Peyer's patch (tissue), 4 donors: ENCODE measurements at regions not wholly inside any gene's neighbourhood (a gene's known extent, or its start where the extent isn't known, plus 50 kb on each side); places are given as distances from the start of the nearest gene placed in this dataset.

Experiments used
- DNase-seq, 3 donors: peaks; one replicate each; pipeline ENCODE4 v3.0.0-alpha.2; 2017 to 2019
- H3K27ac ChIP-seq, 4 donors: fragments of 200-600 bp; sonication (generic); one replicate each; pipeline ENCODE4 v1.5.1; 2016 to 2019
- H3K27me3 ChIP-seq, 2 donors: fragments of 200-600 bp; sonication (generic); one replicate each; pipeline ENCODE4 v1.5.1; 2019
- H3K36me3 ChIP-seq, 3 donors: fragments of 200-600 bp; sonication (generic); one replicate each; pipeline ENCODE4 v1.5.1; 2016 to 2019
- H3K4me1 ChIP-seq, 4 donors: fragments of 200-600 bp; sonication (generic); one replicate each; pipeline ENCODE4 v1.5.1; 2016 to 2019
- H3K4me3 ChIP-seq, 4 donors: fragments of 200-600 bp; sonication (generic); 1 replicate in 3 of 4; 2 replicates in 1 of 4; pipeline ENCODE4 v1.5.1; 2016 to 2019; ENCODE audit warnings: mild to moderate bottlenecking in 1 of 4
- H3K9me3 ChIP-seq, 4 donors: fragments of 200-600 bp; sonication (generic); one replicate each; pipeline ENCODE4 v1.5.1; 2016 to 2019; ENCODE audit warnings: mild to moderate bottlenecking in 1 of 4
- POLR2A ChIP-seq, 2 donors: fragments of 450-650 bp; IDR thresholded peaks; one replicate each; pipeline ENCODE4 v1.5.1; 2017; ENCODE audit warnings: antibody characterized with exemption in 2 of 2, mild to moderate bottlenecking in 2 of 2, moderate library complexity in 2 of 2
- TF ChIP-seq, protein P1 (sequence below), 6 experiments: fragments of 450-650 bp in 4 of 6; fragments of 200-600 bp in 2 of 6; sonication (generic) in 1 of 6; IDR thresholded peaks; one replicate each; pipeline ENCODE4 v1.5.1; 2017 to 2019; ENCODE audit warnings: antibody characterized with exemption in 6 of 6, mild to moderate bottlenecking in 3 of 6, moderate library complexity in 1 of 6

DNA sequence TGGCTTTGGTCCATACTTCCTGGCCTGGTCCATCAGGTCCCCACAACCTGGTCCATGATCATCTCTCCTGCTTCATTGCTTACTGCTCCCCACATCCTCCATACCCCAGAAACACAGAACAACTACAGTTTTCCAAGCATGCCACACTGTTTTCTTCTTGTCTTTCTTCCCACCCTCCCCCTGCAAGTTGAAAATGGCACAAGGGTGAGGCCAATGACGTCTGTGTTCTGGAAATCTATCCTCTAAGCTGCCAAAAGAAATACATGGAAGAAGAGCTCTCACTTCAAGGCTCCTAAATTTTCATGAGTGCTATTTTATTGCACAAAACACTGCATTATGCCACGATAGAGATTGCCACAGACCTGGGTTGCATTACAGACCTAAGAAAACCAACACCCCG lies 404.4 kb downstream of the VPS13C start:
- Histone ChIP-seq H3K4me1 (no peaks in the 10 kb centered on the region), H3K27ac (no peak overlapping the region)
- TF ChIP-seq, protein P1, sequence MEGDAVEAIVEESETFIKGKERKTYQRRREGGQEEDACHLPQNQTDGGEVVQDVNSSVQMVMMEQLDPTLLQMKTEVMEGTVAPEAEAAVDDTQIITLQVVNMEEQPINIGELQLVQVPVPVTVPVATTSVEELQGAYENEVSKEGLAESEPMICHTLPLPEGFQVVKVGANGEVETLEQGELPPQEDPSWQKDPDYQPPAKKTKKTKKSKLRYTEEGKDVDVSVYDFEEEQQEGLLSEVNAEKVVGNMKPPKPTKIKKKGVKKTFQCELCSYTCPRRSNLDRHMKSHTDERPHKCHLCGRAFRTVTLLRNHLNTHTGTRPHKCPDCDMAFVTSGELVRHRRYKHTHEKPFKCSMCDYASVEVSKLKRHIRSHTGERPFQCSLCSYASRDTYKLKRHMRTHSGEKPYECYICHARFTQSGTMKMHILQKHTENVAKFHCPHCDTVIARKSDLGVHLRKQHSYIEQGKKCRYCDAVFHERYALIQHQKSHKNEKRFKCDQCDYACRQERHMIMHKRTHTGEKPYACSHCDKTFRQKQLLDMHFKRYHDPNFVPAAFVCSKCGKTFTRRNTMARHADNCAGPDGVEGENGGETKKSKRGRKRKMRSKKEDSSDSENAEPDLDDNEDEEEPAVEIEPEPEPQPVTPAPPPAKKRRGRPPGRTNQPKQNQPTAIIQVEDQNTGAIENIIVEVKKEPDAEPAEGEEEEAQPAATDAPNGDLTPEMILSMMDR (IDR thresholded peaks at IDR 0.05): no peak
- TF ChIP-seq POLR2A (IDR thresholded peaks at IDR 0.05): no peak

DNA sequence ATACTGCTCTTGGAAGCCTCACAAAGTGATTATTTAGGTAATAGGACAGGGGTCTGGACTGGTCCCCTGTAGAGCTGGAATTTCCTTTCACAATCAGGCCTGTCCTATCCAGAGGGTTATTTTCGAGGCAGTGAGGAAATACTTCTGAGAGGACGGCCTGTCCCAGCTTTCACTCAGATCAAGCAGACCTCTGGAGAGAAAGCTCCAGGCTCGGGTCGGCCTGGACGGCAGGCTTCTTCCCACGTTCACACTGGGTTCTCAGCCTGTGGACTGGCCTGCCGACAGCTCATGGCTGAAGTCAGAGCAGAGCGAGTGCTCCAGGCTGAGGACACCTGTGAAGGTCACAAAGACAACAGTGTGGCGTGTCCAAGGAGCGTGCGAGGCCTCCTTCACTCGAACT lies 405.3 kb downstream of the VPS13C start:
- no peak for DNase-seq
- Histone ChIP-seq H3K36me3 (no peaks in the 10 kb centered on the region), H3K27me3 (no peaks in the 10 kb centered on the region), H3K4me1 (no peaks in the 10 kb centered on the region), H3K9me3 (no peaks in the 10 kb centered on the region), H3K4me3 (no peak overlapping the region), H3K27ac (peak overlapping the region in 1 of 4 donors; percentile 48)
- TF ChIP-seq, protein P1 (IDR thresholded peaks at IDR 0.05): no peak
- TF ChIP-seq POLR2A (IDR thresholded peaks at IDR 0.05): no peak

More for the DNA sequence above, 404.4 kb downstream of the VPS13C start:
- Histone ChIP-seq H3K27me3 (no peaks in the 10 kb centered on the region), H3K9me3 (no peaks in the 10 kb centered on the region), H3K4me3 (no peak overlapping the region), H3K36me3 (no peaks in the 10 kb centered on the region)
- DNase-seq: no peak

DNA sequence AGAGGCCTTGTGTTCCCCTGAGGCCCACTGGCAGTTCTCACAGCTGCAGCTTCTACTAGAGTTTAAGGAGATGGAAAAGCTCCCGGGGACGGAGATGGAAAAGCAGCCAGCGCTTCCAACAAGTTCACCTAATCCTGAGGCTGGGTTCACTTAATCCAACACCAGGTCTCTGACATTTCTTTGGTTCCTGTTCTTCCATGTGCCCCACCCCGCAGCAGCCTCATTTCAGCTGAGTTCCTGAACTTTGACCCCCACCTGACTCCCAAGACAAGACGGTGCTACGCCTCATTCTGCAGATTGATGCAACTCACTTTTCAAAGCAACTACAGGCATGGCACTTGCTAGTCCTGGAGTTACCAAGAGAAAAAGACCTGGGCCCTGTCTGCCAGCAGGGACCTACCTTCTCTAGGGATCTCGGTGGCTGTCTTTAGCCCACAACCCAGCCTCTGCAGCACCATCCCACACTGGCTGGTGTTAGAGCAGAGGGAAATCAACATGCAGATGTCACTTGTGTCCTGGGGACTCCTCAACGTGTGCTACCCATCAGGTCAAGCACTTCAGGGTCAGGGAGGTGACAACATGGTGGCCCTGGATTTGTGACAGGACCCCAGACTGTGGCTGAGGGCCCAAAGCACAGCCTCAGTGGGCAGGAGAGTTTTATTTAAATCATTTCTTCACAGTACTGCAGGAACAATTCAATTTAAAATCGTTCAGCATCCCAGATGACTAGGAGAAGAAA lies 406.1 kb downstream of the VPS13C start:
- Histone ChIP-seq H3K9me3 (no peaks in the 10 kb centered on the region), H3K4me3 (no peak overlapping the region), H3K4me1 (no peaks in the 10 kb centered on the region), H3K27ac (no peak overlapping the region), H3K36me3 (no peaks in the 10 kb centered on the region), H3K27me3 (no peaks in the 10 kb centered on the region)
- TF ChIP-seq, protein P1 (IDR thresholded peaks at IDR 0.05): no peak
- no peak for TF ChIP-seq POLR2A (IDR thresholded peaks at IDR 0.05)
- no peak for DNase-seq

DNA sequence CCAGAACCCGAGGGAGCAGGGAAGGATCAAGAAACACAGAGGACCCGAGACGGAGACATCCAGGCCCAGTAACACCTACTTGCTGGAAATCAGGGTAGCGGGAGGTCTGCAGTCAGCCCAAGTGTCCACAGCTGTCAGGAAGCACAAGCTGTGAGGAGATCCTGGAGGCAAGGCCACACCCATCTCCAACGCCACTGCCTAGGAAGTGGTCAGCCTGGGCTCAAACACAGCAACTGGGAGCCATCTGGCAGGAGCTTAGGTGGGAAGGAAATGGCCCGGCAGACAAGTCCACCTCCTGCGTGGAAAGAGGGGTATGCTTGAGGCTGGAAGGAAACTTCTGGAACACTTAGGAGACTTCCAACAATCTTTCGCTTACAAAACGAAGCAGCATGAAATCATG lies 407.1 kb downstream of the VPS13C start:
- H3K4me1 ChIP-seq: no peaks in the 10 kb centered on the region
- H3K27me3 ChIP-seq: no peaks in the 10 kb centered on the region
- H3K27ac ChIP-seq: peak overlapping the region in 1 of 4 donors; percentile 4
- no peaks in the 10 kb centered on the region for H3K9me3 ChIP-seq
- H3K4me3 ChIP-seq: no peak overlapping the region
- no peaks in the 10 kb centered on the region for H3K36me3 ChIP-seq
- DNase-seq: no peak
- TF ChIP-seq, protein P1 (IDR thresholded peaks at IDR 0.05): no peak
- no peak for TF ChIP-seq POLR2A (IDR thresholded peaks at IDR 0.05)

DNA sequence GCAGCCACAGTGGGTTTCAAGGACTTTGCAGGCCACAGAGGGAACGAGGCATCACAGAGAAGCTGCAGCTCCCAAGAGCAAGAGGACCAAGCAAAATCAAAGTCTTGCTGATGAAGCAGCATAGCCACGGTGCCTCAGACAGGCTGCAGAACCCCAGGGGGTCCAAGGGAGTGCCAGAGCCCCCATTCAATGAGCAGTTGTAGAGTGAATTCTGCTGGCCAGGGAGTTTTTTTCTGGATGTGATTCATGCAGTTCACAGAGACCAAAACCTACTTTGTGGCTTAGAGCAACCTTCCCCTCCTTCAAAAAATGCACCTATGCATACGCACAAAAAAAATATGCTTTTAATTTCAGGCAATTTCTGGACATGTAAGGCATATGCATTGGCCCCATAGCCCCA lies 409.0 kb downstream of the VPS13C start:
- Histone ChIP-seq H3K27ac (no peak overlapping the region), H3K4me3 (no peak overlapping the region), H3K4me1 (no peaks in the 10 kb centered on the region), H3K9me3 (no peaks in the 10 kb centered on the region), H3K27me3 (no peaks in the 10 kb centered on the region), H3K36me3 (no peaks in the 10 kb centered on the region)
- TF ChIP-seq, protein P1 (IDR thresholded peaks at IDR 0.05): no peak
- no peak for TF ChIP-seq POLR2A (IDR thresholded peaks at IDR 0.05)
- DNase-seq: no peak
